ENCODE measurements at regions not wholly inside any gene's neighbourhood (a gene's known extent, or its start where the extent isn't known, plus 50 kb on each side); places are given as distances from the start of the nearest gene placed in this dataset.

GRCh38 chr1:83583351-83584014 lies 415.4 kb downstream of the TTLL7 start:
- TF ChIP-seq CTCF (IDR thresholded peaks at IDR 0.05) (no peak), POLR2A (IDR thresholded peaks at IDR 0.05) (no peak), EP300 (IDR thresholded peaks at IDR 0.05) (no peak), POLR2AphosphoS5 (IDR thresholded peaks at IDR 0.05) (no peak)
